ENCODE measurements at regions not wholly inside any gene's neighbourhood (a gene's known extent, or its start where the extent isn't known, plus 50 kb on each side); places are given as distances from the start of the nearest gene placed in this dataset.

DNA sequence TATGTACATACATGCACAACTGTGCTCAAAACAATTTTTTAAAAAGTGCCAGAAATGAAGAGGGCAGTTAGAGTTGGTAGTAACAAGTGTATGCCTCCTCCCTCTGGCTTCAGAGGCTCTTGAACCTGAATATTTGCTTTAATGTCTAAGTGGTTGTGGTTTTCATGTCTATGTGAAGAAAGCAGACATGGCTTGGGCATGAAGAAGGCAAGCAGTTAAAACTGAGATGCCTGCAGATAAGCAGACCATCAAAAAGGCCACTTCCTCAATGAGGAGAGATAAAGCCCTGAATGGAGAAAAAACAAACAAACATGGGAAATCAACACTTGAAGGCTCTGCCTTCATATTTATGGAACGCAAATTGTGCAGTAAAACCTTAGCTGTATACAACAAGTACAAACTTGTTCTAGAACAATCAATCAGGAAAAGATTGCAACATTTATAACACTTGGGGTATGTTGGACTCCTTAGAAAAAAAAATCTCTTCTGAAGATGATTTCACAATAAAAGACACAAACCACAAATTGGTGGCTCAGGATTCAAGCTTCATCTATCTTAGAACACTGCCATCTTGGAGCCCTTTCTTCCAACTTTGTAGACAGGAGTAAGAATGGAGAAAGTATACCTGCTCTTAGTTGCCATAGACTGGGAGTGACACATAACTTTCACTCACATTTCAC, 52.7 kb upstream of the PLA2G4A start:
- TF ChIP-seq, protein P1, sequence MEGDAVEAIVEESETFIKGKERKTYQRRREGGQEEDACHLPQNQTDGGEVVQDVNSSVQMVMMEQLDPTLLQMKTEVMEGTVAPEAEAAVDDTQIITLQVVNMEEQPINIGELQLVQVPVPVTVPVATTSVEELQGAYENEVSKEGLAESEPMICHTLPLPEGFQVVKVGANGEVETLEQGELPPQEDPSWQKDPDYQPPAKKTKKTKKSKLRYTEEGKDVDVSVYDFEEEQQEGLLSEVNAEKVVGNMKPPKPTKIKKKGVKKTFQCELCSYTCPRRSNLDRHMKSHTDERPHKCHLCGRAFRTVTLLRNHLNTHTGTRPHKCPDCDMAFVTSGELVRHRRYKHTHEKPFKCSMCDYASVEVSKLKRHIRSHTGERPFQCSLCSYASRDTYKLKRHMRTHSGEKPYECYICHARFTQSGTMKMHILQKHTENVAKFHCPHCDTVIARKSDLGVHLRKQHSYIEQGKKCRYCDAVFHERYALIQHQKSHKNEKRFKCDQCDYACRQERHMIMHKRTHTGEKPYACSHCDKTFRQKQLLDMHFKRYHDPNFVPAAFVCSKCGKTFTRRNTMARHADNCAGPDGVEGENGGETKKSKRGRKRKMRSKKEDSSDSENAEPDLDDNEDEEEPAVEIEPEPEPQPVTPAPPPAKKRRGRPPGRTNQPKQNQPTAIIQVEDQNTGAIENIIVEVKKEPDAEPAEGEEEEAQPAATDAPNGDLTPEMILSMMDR (conservative IDR thresholded peaks at IDR 0.05) = no peak
- TF ChIP-seq EZH2 (IDR thresholded peaks at IDR 0.05; ENCODE audit: low read depth) = no peak

Data from PC-9 (cell line).